ENCODE measurements at regions not wholly inside any gene's neighbourhood (a gene's known extent, or its start where the extent isn't known, plus 50 kb on each side); places are given as distances from the start of the nearest gene placed in this dataset.

GRCh38 chr6:149200282-149200945, 117.1 kb upstream of the TAB2 start:
- TF ChIP-seq, protein P1, sequence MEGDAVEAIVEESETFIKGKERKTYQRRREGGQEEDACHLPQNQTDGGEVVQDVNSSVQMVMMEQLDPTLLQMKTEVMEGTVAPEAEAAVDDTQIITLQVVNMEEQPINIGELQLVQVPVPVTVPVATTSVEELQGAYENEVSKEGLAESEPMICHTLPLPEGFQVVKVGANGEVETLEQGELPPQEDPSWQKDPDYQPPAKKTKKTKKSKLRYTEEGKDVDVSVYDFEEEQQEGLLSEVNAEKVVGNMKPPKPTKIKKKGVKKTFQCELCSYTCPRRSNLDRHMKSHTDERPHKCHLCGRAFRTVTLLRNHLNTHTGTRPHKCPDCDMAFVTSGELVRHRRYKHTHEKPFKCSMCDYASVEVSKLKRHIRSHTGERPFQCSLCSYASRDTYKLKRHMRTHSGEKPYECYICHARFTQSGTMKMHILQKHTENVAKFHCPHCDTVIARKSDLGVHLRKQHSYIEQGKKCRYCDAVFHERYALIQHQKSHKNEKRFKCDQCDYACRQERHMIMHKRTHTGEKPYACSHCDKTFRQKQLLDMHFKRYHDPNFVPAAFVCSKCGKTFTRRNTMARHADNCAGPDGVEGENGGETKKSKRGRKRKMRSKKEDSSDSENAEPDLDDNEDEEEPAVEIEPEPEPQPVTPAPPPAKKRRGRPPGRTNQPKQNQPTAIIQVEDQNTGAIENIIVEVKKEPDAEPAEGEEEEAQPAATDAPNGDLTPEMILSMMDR (optimal IDR thresholded peaks at IDR 0.05 in 1 of 3, IDR thresholded peaks at IDR 0.05 in 1 of 3, conservative IDR thresholded peaks at IDR 0.05 in 1 of 3; ENCODE audit: extremely low read depth in 1 of 3, insufficient read depth in 2 of 3, low read length in 3 of 3): no peak
- TF ChIP-seq EZH2 (IDR thresholded peaks at IDR 0.05; ENCODE audit: low read length): no peak
- Histone ChIP-seq H3K4me1 (ENCODE audit: control insufficient read depth, extremely low read depth, insufficient read depth, low read length) (no peaks in the 10 kb centered on the region), H3K27me3 (ENCODE audit: control insufficient read depth, extremely low read depth, insufficient read depth, low read length) (no peaks in the 10 kb centered on the region), H4K20me1 (ENCODE audit: control insufficient read depth, extremely low read depth, insufficient read depth, low read length) (no peaks in the 10 kb centered on the region), H3K9ac (ENCODE audit: control insufficient read depth, extremely low read depth, insufficient read depth, low read length) (no peak overlapping the region), H3K9me3 (ENCODE audit: control insufficient read depth, low read depth, low read length) (no peaks in the 10 kb centered on the region), H3K4me2 (ENCODE audit: control insufficient read depth, extremely low read depth, insufficient read depth, low read depth, low read length) (no peak overlapping the region), H3K4me3 (ENCODE audit: control insufficient read depth in 2 of 3, extremely low read depth in 1 of 3, insufficient read depth in 2 of 3, low read depth in 1 of 3, low read length in 3 of 3) (no peak overlapping the region), H3K36me3 (ENCODE audit: control insufficient read depth in 2 of 2, extremely low read depth in 1 of 2, insufficient read depth in 2 of 2, low read length in 2 of 2) (no peaks in the 10 kb centered on the region), H3K9me1 (ENCODE audit: control insufficient read depth, extremely low read depth, insufficient read depth, low read length) (no peaks in the 10 kb centered on the region), H2AFZ (ENCODE audit: control insufficient read depth, low read length) (no peak overlapping the region), H3K27ac (ENCODE audit: control insufficient read depth, insufficient read depth, low read length) (no peak overlapping the region), H3K79me2 (ENCODE audit: control insufficient read depth, insufficient read depth, low read length) (no peaks in the 10 kb centered on the region)
- dilution Hi-C loops (cut with MboI; ENCODE audit: extremely low pct_ligation_motif_present, low sequenced_read_pairs): no loop called here
- FAIRE-seq: no peak
- DNase-seq (ENCODE audit: low read depth, low spot score): no peak

GRCh38 chr6:149201068-149201655, 116.3 kb upstream of the TAB2 start:
- no peak overlapping the region for H3K27ac ChIP-seq (ENCODE audit: control insufficient read depth, insufficient read depth, low read length)
- no peak overlapping the region for H3K4me3 ChIP-seq (ENCODE audit: control insufficient read depth in 2 of 3, extremely low read depth in 1 of 3, insufficient read depth in 2 of 3, low read depth in 1 of 3, low read length in 3 of 3)
- no peaks in the 10 kb centered on the region for H3K36me3 ChIP-seq (ENCODE audit: control insufficient read depth in 2 of 2, extremely low read depth in 1 of 2, insufficient read depth in 2 of 2, low read length in 2 of 2)
- no peak for DNase-seq (ENCODE audit: low read depth, low spot score)
- no peaks in the 10 kb centered on the region for H4K20me1 ChIP-seq (ENCODE audit: control insufficient read depth, extremely low read depth, insufficient read depth, low read length)
- H3K27me3 ChIP-seq (ENCODE audit: control insufficient read depth, extremely low read depth, insufficient read depth, low read length): no peaks in the 10 kb centered on the region
- no peaks in the 10 kb centered on the region for H3K79me2 ChIP-seq (ENCODE audit: control insufficient read depth, insufficient read depth, low read length)
- no peaks in the 10 kb centered on the region for H3K9me3 ChIP-seq (ENCODE audit: control insufficient read depth, low read depth, low read length)
- dilution Hi-C loops (cut with MboI; ENCODE audit: extremely low pct_ligation_motif_present, low sequenced_read_pairs): no loop called here
- no peak overlapping the region for H3K4me2 ChIP-seq (ENCODE audit: control insufficient read depth, extremely low read depth, insufficient read depth, low read depth, low read length)
- H3K9ac ChIP-seq (ENCODE audit: control insufficient read depth, extremely low read depth, insufficient read depth, low read length): no peak overlapping the region
- no peak for TF ChIP-seq EZH2 (IDR thresholded peaks at IDR 0.05; ENCODE audit: low read length)
- TF ChIP-seq, protein P1 (optimal IDR thresholded peaks at IDR 0.05 in 1 of 3, IDR thresholded peaks at IDR 0.05 in 1 of 3, conservative IDR thresholded peaks at IDR 0.05 in 1 of 3; ENCODE audit: extremely low read depth in 1 of 3, insufficient read depth in 2 of 3, low read length in 3 of 3): no peak
- H3K9me1 ChIP-seq (ENCODE audit: control insufficient read depth, extremely low read depth, insufficient read depth, low read length): no peaks in the 10 kb centered on the region
- no peaks in the 10 kb centered on the region for H3K4me1 ChIP-seq (ENCODE audit: control insufficient read depth, extremely low read depth, insufficient read depth, low read length)
- no peak for FAIRE-seq
- no peak overlapping the region for H2AFZ ChIP-seq (ENCODE audit: control insufficient read depth, low read length)

All from keratinocyte (primary cell).